Calu3 (cell line): ENCODE measurements at regions not wholly inside any gene's neighbourhood (a gene's known extent, or its start where the extent isn't known, plus 50 kb on each side); places are given as distances from the start of the nearest gene placed in this dataset.

Experiments used
- BruUV-seq: library from RNA; stranded (reverse); fragments of 400-500 nt; replicated peaks from 2 replicates; lab custom pipeline; 2021; lab: Mats Ljungman, UMichigan
- CTCF ChIA-PET: fragments of 300-600 bp; sonication (Branson Sonifier 250); formaldehyde crosslinking; loops from one replicate; lab custom pipeline; 2022; ENCODE audit warnings: antibody characterized with exemption; lab: Charles Lee
- DNase-seq: peaks from one replicate; pipeline ENCODE4 v3.0.0; 2022
- H3K27ac Mint-ChIP-seq: one replicate; pipeline ENCODE4 v1.8.0; 2022; ENCODE audit warnings: mixed read lengths; ENCODE audit not compliant: unreplicated experiment
- H3K27me3 Mint-ChIP-seq: one replicate; pipeline ENCODE4 v1.8.0; 2022; ENCODE audit warnings: mixed read lengths; ENCODE audit not compliant: unreplicated experiment
- H3K36me3 Mint-ChIP-seq: one replicate; pipeline ENCODE4 v1.8.0; 2022; ENCODE audit warnings: mild to moderate bottlenecking, moderate library complexity, mixed read lengths; ENCODE audit not compliant: insufficient read depth, unreplicated experiment
- H3K4me1 Mint-ChIP-seq: one replicate; pipeline ENCODE4 v1.8.0; 2022; ENCODE audit warnings: mild to moderate bottlenecking, low read depth, mixed read lengths; ENCODE audit not compliant: unreplicated experiment
- H3K4me3 Mint-ChIP-seq: one replicate; pipeline ENCODE4 v1.8.0; 2022; ENCODE audit warnings: mild to moderate bottlenecking, low read depth, moderate library complexity, mixed read lengths; ENCODE audit not compliant: unreplicated experiment
- H3K9me3 Mint-ChIP-seq: one replicate; pipeline ENCODE4 v1.8.0; 2022; ENCODE audit warnings: low read depth, mixed read lengths; ENCODE audit not compliant: unreplicated experiment
- intact Hi-C: fragments of 100-400 bp; cut with micrococcal nuclease; formaldehyde crosslinking; loops from one replicate; pipeline ENCODE4 v1.10.0; 2022; ENCODE audit not compliant: unreplicated experiment
- TF ChIP-seq, protein P1 (sequence below): fragments of 200-600 bp; IDR thresholded peaks from one replicate; pipeline ENCODE4 v1.8.0; 2022; ENCODE audit warnings: antibody characterized with exemption; ENCODE audit not compliant: unreplicated experiment

DNA sequence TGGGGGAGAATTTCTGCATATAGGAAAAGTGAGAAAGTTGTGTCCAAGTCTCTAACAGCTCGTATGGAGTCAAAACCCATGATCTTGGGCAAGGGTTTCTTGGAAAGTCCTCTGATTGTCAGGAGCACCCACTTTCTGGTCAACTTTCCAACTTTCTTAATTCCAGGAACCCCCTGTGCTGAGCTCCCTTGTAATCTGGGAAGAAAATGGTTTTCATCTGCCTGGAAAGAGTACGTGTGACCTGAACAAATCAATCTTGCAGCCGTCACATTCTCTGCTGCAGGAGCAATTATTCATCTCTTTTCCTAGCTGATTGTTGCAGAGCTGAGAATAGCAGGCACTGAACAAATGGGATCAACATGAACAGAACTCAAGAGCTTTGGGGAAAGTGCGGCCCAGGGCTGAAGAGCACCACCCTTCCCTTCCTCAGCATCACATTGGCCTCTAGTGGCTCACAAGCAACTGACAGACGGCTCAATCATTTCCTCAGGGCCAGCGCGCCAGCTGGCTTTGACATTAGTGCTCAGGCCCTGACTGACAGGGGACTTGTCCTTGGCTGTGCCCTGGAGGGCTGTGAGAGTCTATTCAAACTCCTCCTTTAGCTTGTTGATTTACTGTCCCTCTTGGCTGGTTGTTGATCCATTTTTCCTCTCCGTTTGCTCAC is 295.2 kb downstream of the HLX start:
- H3K27me3 Mint-ChIP-seq: no peaks in the 10 kb centered on the region
- TF ChIP-seq, protein P1, sequence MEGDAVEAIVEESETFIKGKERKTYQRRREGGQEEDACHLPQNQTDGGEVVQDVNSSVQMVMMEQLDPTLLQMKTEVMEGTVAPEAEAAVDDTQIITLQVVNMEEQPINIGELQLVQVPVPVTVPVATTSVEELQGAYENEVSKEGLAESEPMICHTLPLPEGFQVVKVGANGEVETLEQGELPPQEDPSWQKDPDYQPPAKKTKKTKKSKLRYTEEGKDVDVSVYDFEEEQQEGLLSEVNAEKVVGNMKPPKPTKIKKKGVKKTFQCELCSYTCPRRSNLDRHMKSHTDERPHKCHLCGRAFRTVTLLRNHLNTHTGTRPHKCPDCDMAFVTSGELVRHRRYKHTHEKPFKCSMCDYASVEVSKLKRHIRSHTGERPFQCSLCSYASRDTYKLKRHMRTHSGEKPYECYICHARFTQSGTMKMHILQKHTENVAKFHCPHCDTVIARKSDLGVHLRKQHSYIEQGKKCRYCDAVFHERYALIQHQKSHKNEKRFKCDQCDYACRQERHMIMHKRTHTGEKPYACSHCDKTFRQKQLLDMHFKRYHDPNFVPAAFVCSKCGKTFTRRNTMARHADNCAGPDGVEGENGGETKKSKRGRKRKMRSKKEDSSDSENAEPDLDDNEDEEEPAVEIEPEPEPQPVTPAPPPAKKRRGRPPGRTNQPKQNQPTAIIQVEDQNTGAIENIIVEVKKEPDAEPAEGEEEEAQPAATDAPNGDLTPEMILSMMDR: no peak
- intact Hi-C loops: no loop called here
- CTCF ChIA-PET: interaction anchor here (1.2 kb wide), 1 partner anchor 29 kb away, joined by 3 read pairs; no protein-coding TSS in a partner anchor
- no TSS peak for BruUV-seq
- H3K36me3 Mint-ChIP-seq: no peaks in the 10 kb centered on the region
- DNase-seq: no peak
- no peak overlapping the region for H3K4me3 Mint-ChIP-seq
- H3K4me1 Mint-ChIP-seq: no peaks in the 10 kb centered on the region
- no peak overlapping the region for H3K27ac Mint-ChIP-seq
- H3K9me3 Mint-ChIP-seq: peaks cover 9% of the 10 kb centered on the region

DNA sequence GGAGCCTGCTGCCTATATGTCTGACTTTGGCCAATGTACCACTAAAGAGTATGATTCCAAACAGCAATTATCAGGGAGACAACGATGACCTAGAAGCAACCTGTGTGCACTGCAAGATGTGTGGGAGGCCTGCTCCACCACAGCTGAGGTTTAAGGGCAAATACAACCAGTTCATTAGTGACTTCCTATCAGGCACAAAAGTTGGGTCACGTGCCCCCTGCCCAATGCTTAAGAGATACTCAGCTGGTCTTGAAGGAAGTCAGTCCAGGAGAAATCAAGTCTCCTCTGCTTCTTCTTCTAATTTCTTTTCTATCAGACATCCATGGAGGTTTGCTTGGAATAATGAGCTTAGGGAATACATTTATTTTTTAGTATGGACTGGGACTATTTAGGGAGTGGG is 296.0 kb downstream of the HLX start:
- Mint-ChIP-seq H3K4me3 (no peak overlapping the region), H3K36me3 (no peaks in the 10 kb centered on the region), H3K27me3 (no peaks in the 10 kb centered on the region), H3K27ac (no peak overlapping the region), H3K9me3 (peaks cover 9% of the 10 kb centered on the region), H3K4me1 (no peaks in the 10 kb centered on the region)
- intact Hi-C loops: no loop called here
- TF ChIP-seq, protein P1: no peak
- CTCF ChIA-PET: interaction anchor here (1.2 kb wide), 1 partner anchor 28 kb away, joined by 3 read pairs; no protein-coding TSS in a partner anchor
- DNase-seq: no peak
- no TSS peak for BruUV-seq

DNA sequence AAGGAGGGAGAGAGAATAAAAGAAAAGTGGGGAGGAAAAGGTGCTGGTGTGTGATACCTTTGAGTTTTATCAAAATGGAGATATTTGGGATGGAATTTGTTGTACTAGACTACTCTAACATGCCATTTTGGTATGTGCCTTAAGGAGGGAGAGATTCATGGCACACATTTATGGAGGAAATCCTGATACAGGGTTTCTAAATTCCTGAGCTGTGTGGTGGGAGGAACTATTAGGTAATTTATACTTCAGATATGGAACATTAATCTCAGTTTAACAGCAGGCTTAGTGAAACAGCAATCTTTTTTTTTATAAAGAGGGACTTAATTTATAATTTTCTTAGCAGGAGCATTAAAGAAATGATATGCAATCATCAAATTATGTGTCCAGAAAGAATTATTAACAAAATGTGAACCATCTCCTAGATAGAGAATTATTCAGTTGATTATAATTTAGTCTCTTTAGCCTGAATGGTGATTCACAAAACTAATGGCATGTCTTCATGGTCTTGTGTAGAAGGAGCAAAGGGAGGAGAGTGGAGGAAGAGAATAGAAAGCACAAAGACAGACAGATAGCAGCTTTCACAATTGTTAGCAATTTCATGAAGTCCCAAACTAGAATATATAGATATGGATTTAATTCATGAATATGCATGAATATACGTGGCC is 301.6 kb downstream of the HLX start:
- peaks cover 5% of the 10 kb centered on the region for H3K36me3 Mint-ChIP-seq
- CTCF ChIA-PET: no interaction called here
- H3K27ac Mint-ChIP-seq: no peak overlapping the region
- H3K4me1 Mint-ChIP-seq: peaks cover 18% of the 10 kb centered on the region
- no peak overlapping the region for H3K4me3 Mint-ChIP-seq
- TF ChIP-seq, protein P1: no peak
- DNase-seq: no peak
- no peaks in the 10 kb centered on the region for H3K27me3 Mint-ChIP-seq
- no TSS peak for BruUV-seq
- intact Hi-C loops: no loop called here
- no peaks in the 10 kb centered on the region for H3K9me3 Mint-ChIP-seq

DNA sequence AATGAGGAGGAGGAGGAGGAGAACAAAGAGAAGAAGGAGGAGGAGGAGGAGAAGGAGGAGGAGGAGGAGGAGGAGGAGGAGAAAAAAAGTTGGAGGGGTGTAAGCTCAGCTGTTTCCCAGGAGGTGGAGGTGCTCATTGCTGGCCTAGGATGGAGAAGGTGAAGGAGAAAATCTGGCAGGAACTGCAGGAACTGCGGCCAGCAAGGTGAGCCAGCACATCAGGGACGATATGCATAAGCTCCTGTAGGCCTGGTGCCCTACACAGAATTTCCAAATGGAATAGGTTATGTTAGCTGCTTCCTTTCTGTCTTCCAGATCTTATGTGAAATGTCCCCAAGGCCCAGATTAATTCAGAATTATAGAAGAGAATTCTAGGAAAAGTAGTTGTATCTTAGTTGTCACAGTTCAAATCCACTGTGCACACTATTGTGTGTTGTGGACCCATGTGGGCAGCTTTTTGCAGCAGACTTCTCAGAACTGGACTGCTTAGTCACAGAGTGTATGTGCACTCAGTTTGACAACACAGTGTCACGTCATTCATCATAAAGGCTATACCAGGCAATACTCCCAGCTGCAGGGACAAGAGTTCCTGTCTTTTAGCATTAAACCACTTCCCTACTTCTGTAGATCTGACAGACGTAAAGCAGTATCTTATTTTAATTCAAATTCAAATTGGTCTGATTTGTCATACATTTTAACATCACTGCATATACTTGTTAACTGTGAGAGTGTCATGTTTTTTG is 303.7 kb downstream of the HLX start:
- BruUV-seq: no TSS peak
- H3K27ac Mint-ChIP-seq: no peak overlapping the region
- H3K4me1 Mint-ChIP-seq: peaks cover 18% of the 10 kb centered on the region
- no peaks in the 10 kb centered on the region for H3K27me3 Mint-ChIP-seq
- CTCF ChIA-PET: no interaction called here
- intact Hi-C loops: no loop called here
- no peak overlapping the region for H3K4me3 Mint-ChIP-seq
- TF ChIP-seq, protein P1: no peak
- H3K36me3 Mint-ChIP-seq: peaks cover 5% of the 10 kb centered on the region
- DNase-seq: no peak
- no peaks in the 10 kb centered on the region for H3K9me3 Mint-ChIP-seq
